H9 (cell line): ENCODE measurements at regions not wholly inside any gene's neighbourhood (a gene's known extent, or its start where the extent isn't known, plus 50 kb on each side); places are given as distances from the start of the nearest gene placed in this dataset.
"Not testable (repeated sequence)": the region's sequence is repeated elsewhere in the genome, so short reads cannot be mapped to it uniquely, and the experiment has no call there.

Source experiments
- DNase-seq: peaks from one replicate; pipeline ENCODE4 v3.0.0-alpha.2; 2017
- H2AFZ ChIP-seq: one replicate; pipeline ENCODE4 v1.6.1; 2013; ENCODE audit warnings: mild to moderate bottlenecking, low read length, control low read depth, moderate library complexity
- H2AK5ac ChIP-seq: 2 replicates; pipeline ENCODE4 v1.6.1; 2013; ENCODE audit warnings: low read length, control low read depth, mixed read lengths; ENCODE audit not compliant: insufficient read length
- H2BK120ac ChIP-seq: one replicate; pipeline ENCODE4 v1.6.1; 2013; ENCODE audit warnings: low read depth, mild to moderate bottlenecking, low read length, control low read depth, inconsistent platforms; ENCODE audit not compliant: poor library complexity, severe bottlenecking
- H2BK12ac ChIP-seq: 2 replicates; pipeline ENCODE4 v1.6.1; 2013; ENCODE audit warnings: low read length, control low read depth, mixed read lengths, low read depth; ENCODE audit not compliant: insufficient read length
- H2BK15ac ChIP-seq: 2 replicates; pipeline ENCODE4 v1.6.1; 2013; ENCODE audit warnings: low read depth, low read length, control low read depth
- H2BK20ac ChIP-seq: one replicate; pipeline ENCODE4 v1.6.1; 2013; ENCODE audit warnings: low read depth, mild to moderate bottlenecking, low read length, control low read depth, inconsistent platforms; ENCODE audit not compliant: poor library complexity, severe bottlenecking
- H2BK5ac ChIP-seq: 2 replicates; pipeline ENCODE4 v1.6.1; 2013; ENCODE audit warnings: low read length, control low read depth, mixed read lengths; ENCODE audit not compliant: insufficient read length
- H3K14ac ChIP-seq: 2 replicates; pipeline ENCODE4 v1.6.1; 2013; ENCODE audit warnings: low read length, control low read depth; ENCODE audit not compliant: insufficient read depth
- H3K18ac ChIP-seq: 2 replicates; pipeline ENCODE4 v1.6.1; 2013; ENCODE audit warnings: low read depth, mild to moderate bottlenecking, mixed read lengths, low read length, control low read depth; ENCODE audit not compliant: insufficient read length
- H3K23ac ChIP-seq: 2 replicates; pipeline ENCODE4 v1.6.1; 2013; ENCODE audit warnings: low read length, control low read depth, mixed read lengths, low read depth; ENCODE audit not compliant: insufficient read length
- H3K23me2 ChIP-seq: 2 replicates; pipeline ENCODE4 v1.6.1; 2013; ENCODE audit warnings: low read depth, mild to moderate bottlenecking, mixed read lengths, low read length, control low read depth; ENCODE audit not compliant: insufficient read length, poor library complexity, severe bottlenecking
- H3K27ac ChIP-seq: 2 replicates; pipeline ENCODE4 v1.5.1; 2013; ENCODE audit warnings: low read length, control low read depth, mixed read lengths, low read depth; ENCODE audit not compliant: insufficient read length
- H3K27me3 ChIP-seq: 2 replicates; pipeline ENCODE4 v1.6.1; 2013; ENCODE audit warnings: low read length, control low read depth, inconsistent platforms; ENCODE audit not compliant: insufficient read depth
- H3K4ac ChIP-seq: 2 replicates; pipeline ENCODE4 v1.6.1; 2013; ENCODE audit warnings: low read depth, mild to moderate bottlenecking, control low read depth, inconsistent platforms, low read length, moderate library complexity
- H3K4me1 ChIP-seq: 2 replicates; pipeline ENCODE4 v1.6.1; 2013; ENCODE audit warnings: low read length, control low read depth, inconsistent platforms; ENCODE audit not compliant: insufficient read depth
- H3K4me2 ChIP-seq: 2 replicates; pipeline ENCODE4 v1.6.1; 2013; ENCODE audit warnings: low read length, control low read depth, mixed read lengths; ENCODE audit not compliant: insufficient read length, insufficient read depth
- H3K56ac ChIP-seq: 2 replicates; pipeline ENCODE4 v1.6.1; 2013; ENCODE audit warnings: low read depth, mild to moderate bottlenecking, mixed read lengths, low read length, control low read depth; ENCODE audit not compliant: insufficient read length
- H3K79me1 ChIP-seq: 2 replicates; pipeline ENCODE4 v1.6.1; 2013; ENCODE audit warnings: low read depth, mild to moderate bottlenecking, moderate library complexity, low read length, control low read depth, inconsistent platforms; ENCODE audit not compliant: insufficient read depth, poor library complexity, severe bottlenecking
- H3K79me2 ChIP-seq: 2 replicates; pipeline ENCODE4 v1.6.1; 2013; ENCODE audit warnings: low read length, control low read depth, inconsistent platforms; ENCODE audit not compliant: insufficient read depth
- H3K9ac ChIP-seq: 2 replicates; pipeline ENCODE4 v1.6.1; 2013; ENCODE audit warnings: low read length, control low read depth, mixed read lengths; ENCODE audit not compliant: insufficient read length; ENCODE audit errors: extremely low read depth
- H3K9me3 ChIP-seq: one replicate; pipeline ENCODE4 v1.6.1; 2013; ENCODE audit warnings: low read depth, low read length, inconsistent platforms; ENCODE audit not compliant: control insufficient read depth
- H3T11ph ChIP-seq: one replicate; pipeline ENCODE4 v1.6.1; 2013; ENCODE audit warnings: mild to moderate bottlenecking, low read length, control low read depth, inconsistent platforms
- H4K20me1 ChIP-seq: one replicate; pipeline ENCODE4 v1.6.1; 2013; ENCODE audit not compliant: control insufficient read depth, insufficient read length, insufficient read depth
- H4K5ac ChIP-seq: 2 replicates; pipeline ENCODE4 v1.6.1; 2013; ENCODE audit warnings: low read depth, mild to moderate bottlenecking, mixed read lengths, low read length, control low read depth; ENCODE audit not compliant: insufficient read length
- H4K8ac ChIP-seq: replicated peaks from 2 replicates; pipeline ENCODE4 v1.6.1; 2013; ENCODE audit warnings: low read length, control low read depth, mixed read lengths, low read depth; ENCODE audit not compliant: insufficient read length
- H4K91ac ChIP-seq: 2 replicates; pipeline ENCODE4 v1.6.1; 2013; ENCODE audit warnings: low read depth, mild to moderate bottlenecking, moderate library complexity, mixed read lengths, low read length, control low read depth; ENCODE audit not compliant: insufficient read length
- H3K27ac Mint-ChIP-seq, 3 experiments: 2 replicates in 2 of 3; 3 replicates in 1 of 3; pipeline ENCODE4 v1.8.0; 2020 to 2021; ENCODE audit warnings: mixed read lengths in 3 of 3, mild to moderate bottlenecking in 1 of 3, moderate library complexity in 1 of 3
- H3K27me3 Mint-ChIP-seq: 2 replicates; pipeline ENCODE4 v1.8.0; 2021; ENCODE audit warnings: low read depth, mild to moderate bottlenecking, moderate library complexity, mixed read lengths
- H3K36me3 Mint-ChIP-seq, 3 experiments: 2 replicates in 2 of 3; 3 replicates in 1 of 3; pipeline ENCODE4 v1.8.0; 2020 to 2021; ENCODE audit warnings: low read depth in 3 of 3, mixed read lengths in 3 of 3; ENCODE audit not compliant: insufficient read depth in 1 of 3
- H3K4me1 Mint-ChIP-seq, 2 experiments: 2 replicates each; pipeline ENCODE4 v1.8.0; 2020; ENCODE audit warnings: mixed read lengths in 2 of 2
- H3K4me3 Mint-ChIP-seq, 2 experiments: 2 replicates in 1 of 2; 3 replicates in 1 of 2; pipeline ENCODE4 v1.8.0; 2020 to 2021; ENCODE audit warnings: mild to moderate bottlenecking in 2 of 2, mixed read lengths in 2 of 2, moderate library complexity in 1 of 2
- H3K9me3 Mint-ChIP-seq, 2 experiments: 2 replicates in 1 of 2; 3 replicates in 1 of 2; pipeline ENCODE4 v1.8.0; 2020; ENCODE audit warnings: mild to moderate bottlenecking in 2 of 2, mixed read lengths in 2 of 2, moderate library complexity in 1 of 2
- CTCF ChIP-seq: fragments of 200-600 bp; sonication (generic); conservative IDR thresholded peaks from 3 replicates; pipeline ENCODE4 v1.8.0; 2021; ENCODE audit warnings: antibody characterized with exemption, mild to moderate bottlenecking
- WGBS: extraction: QIAGEN DNeasy Blood & Tissue Kit; methylation state at CpG from one replicate; pipeline ENCODE4 v1.1.7; 2013; ENCODE audit warnings: missing lambda C conversion rate, low lambda C conversion rate, mixed read lengths; ENCODE audit not compliant: insufficient read length; ENCODE audit errors: extremely low coverage; 5-methylcytosine and 5-hydroxymethylcytosine counted together

GRCh38 chr18:2164644-2165550 is 406.4 kb downstream of the METTL4 start:
- H3K4me3 Mint-ChIP-seq: no peak overlapping the region
- no peak overlapping the region for H3K14ac ChIP-seq
- H3K79me1 ChIP-seq: no peaks in the 10 kb centered on the region
- peaks cover 4 to 32% of the 10 kb centered on the region in 2 experiments; a peak in 4 of 5 replicates for H3K9me3 Mint-ChIP-seq
- no peak overlapping the region for H2BK12ac ChIP-seq
- no peak overlapping the region for H2BK5ac ChIP-seq
- DNase-seq: no peak
- H3K4me1 Mint-ChIP-seq: peaks cover 4 to 5% of the 10 kb centered on the region in 2 experiments
- H2AFZ ChIP-seq: no peak overlapping the region
- no peak overlapping the region for H3K4ac ChIP-seq
- H4K5ac ChIP-seq: no peak overlapping the region
- H3K23me2 ChIP-seq: no peaks in the 10 kb centered on the region
- no peaks in the 10 kb centered on the region for H3K79me2 ChIP-seq
- no peaks in the 10 kb centered on the region for H3K4me1 ChIP-seq
- H3K18ac ChIP-seq: no peak overlapping the region
- H2BK15ac ChIP-seq: no peak overlapping the region
- H3T11ph ChIP-seq: no peak overlapping the region
- no peak overlapping the region for H2AK5ac ChIP-seq
- no peak overlapping the region for H3K56ac ChIP-seq
- no peaks in the 10 kb centered on the region for H3K27me3 ChIP-seq
- H3K23ac ChIP-seq: no peak overlapping the region
- H3K36me3 Mint-ChIP-seq: peaks cover 4 to 20% (median 10%) of the 10 kb centered on the region in 3 experiments; a peak in 5 of 7 replicates
- H3K27ac ChIP-seq: no peak overlapping the region
- H4K20me1 ChIP-seq: no peaks in the 10 kb centered on the region
- H3K27ac Mint-ChIP-seq: no peak overlapping the region
- H3K4me2 ChIP-seq: no peak overlapping the region
- H4K8ac ChIP-seq: no peak overlapping the region
- no peak overlapping the region for H4K91ac ChIP-seq
- H3K9me3 ChIP-seq: no peaks in the 10 kb centered on the region
- no peak overlapping the region for H3K9ac ChIP-seq
- H3K27me3 Mint-ChIP-seq: no peaks in the 10 kb centered on the region; the same call in 1 of the 2 replicates
- WGBS: no CpG with 5 or more reads among the region's 7 CpGs
- H2BK20ac ChIP-seq: no peak overlapping the region
- H2BK120ac ChIP-seq: no peak overlapping the region
- no peak for TF ChIP-seq CTCF

GRCh38 chr18:2166876-2167275 is 404.4 kb downstream of the METTL4 start:
- H3K4me1 Mint-ChIP-seq, H3K79me1 ChIP-seq, H3K9ac ChIP-seq, H4K20me1 ChIP-seq, H3K79me2 ChIP-seq, H2BK120ac ChIP-seq, H3K14ac ChIP-seq, H3K18ac ChIP-seq, H3K4me1 ChIP-seq, H3K27ac Mint-ChIP-seq, H3K4ac ChIP-seq, H2BK5ac ChIP-seq, H3K27me3 ChIP-seq, DNase-seq, H4K91ac ChIP-seq, H2AFZ ChIP-seq, H3K9me3 ChIP-seq, H3K56ac ChIP-seq, H2BK15ac ChIP-seq, H2AK5ac ChIP-seq, H4K8ac ChIP-seq, H3K23me2 ChIP-seq, H2BK20ac ChIP-seq, H2BK12ac ChIP-seq, H3K27me3 Mint-ChIP-seq, H3K27ac ChIP-seq, H3K23ac ChIP-seq, H3K4me2 ChIP-seq, H3K4me3 Mint-ChIP-seq, H3T11ph ChIP-seq, H4K5ac ChIP-seq: not testable (repeated sequence)
- H3K36me3 Mint-ChIP-seq: peaks cover 4 to 20% (median 10%) of the 10 kb centered on the region in 3 experiments; a peak in 5 of 7 replicates
- WGBS: no CpG with 5 or more reads among the region's 9 CpGs
- H3K9me3 Mint-ChIP-seq: peaks cover 4 to 29% of the 10 kb centered on the region in 2 experiments; a peak in 4 of 5 replicates
